K562 (cell line): ENCODE measurements at regions not wholly inside any gene's neighbourhood (a gene's known extent, or its start where the extent isn't known, plus 50 kb on each side); places are given as distances from the start of the nearest gene placed in this dataset.

Source experiments
- ATAC-seq: fragments of 200-7000 bp; cut with Tn5 transposase; 3 replicates; pipeline ENCODE4 v1.9.1; 2020; ENCODE audit warnings: moderate library complexity
- BruUV-seq: library from RNA; stranded (reverse); fragments of 400-500 nt; replicated peaks from 2 replicates; lab custom pipeline; 2021; lab: Mats Ljungman, UMichigan
- CTCF ChIA-PET: fragments of 300-600 bp; formaldehyde crosslinking; extraction: SDS; loops from one replicate; lab custom pipeline; 2021; ENCODE audit warnings: low intra/inter-chr PET ratio; lab: Yijun Ruan, JAX
- POLR2A ChIA-PET: fragments of 300-600, 350-650 bp; sonication (Branson Sonifier 250); formaldehyde crosslinking; extraction: SDS; loops from one replicate; lab custom pipeline; 2021; ENCODE audit warnings: antibody characterized with exemption, inconsistent platforms; lab: Yijun Ruan, JAX
- DNase-seq, 4 experiments: peaks; one replicate each; pipeline versions ENCODE4 v3.0.0 to v3.0.0-alpha.2; 2011 to 2018; ENCODE audit warnings: low spot score in 3 of 4, mixed read lengths in 3 of 4; ENCODE audit errors: extremely low read depth in 1 of 4
- FAIRE-seq: peaks from 2 replicates; lab custom pipeline; 2011; peaks lifted over from hg19 to GRCh38; lab: Jason Lieb, UNC
- H2AFZ ChIP-seq: 2 replicates; pipeline ENCODE4 v1.6.0; 2011; ENCODE audit warnings: low read depth, low read length, control low read depth, inconsistent platforms
- H3K27ac ChIP-seq: fragments of 200-600 bp; 3 replicates; pipeline ENCODE4 v1.8.0; 2011; ENCODE audit warnings: low read depth, mild to moderate bottlenecking, control low read depth, inconsistent platforms, low read length, moderate library complexity, mixed read lengths; ENCODE audit errors: extremely low read depth
- H3K27me3 ChIP-seq, 2 experiments: fragments of 300-600 bp in 1 of 2; 2 replicates in 1 of 2; 3 replicates in 1 of 2; pipeline versions ENCODE4 v1.6.0 to v1.8.0; 2011; ENCODE audit warnings: inconsistent platforms in 2 of 2, low read length in 2 of 2, mild to moderate bottlenecking in 1 of 2, mixed read lengths in 1 of 2, moderate library complexity in 1 of 2; ENCODE audit not compliant: control insufficient read depth in 2 of 2, insufficient read depth in 2 of 2
- H3K36me3 ChIP-seq: fragments of 300-600 bp; 3 replicates; pipeline ENCODE4 v1.8.0; 2011; ENCODE audit warnings: mild to moderate bottlenecking, low read length, inconsistent platforms; ENCODE audit not compliant: control insufficient read depth, insufficient read depth
- H3K4me1 ChIP-seq, 2 experiments: fragments of 200-600 bp in 1 of 2; replicated peaks in 1 of 2; 2 replicates in 1 of 2; 3 replicates in 1 of 2; pipeline versions ENCODE4 v1.5.1 to v1.8.0; 2011; ENCODE audit warnings: inconsistent platforms in 2 of 2, low read length in 2 of 2, mild to moderate bottlenecking in 1 of 2, mixed read lengths in 1 of 2, moderate library complexity in 1 of 2; ENCODE audit not compliant: control insufficient read depth in 2 of 2, insufficient read depth in 2 of 2
- H3K4me2 ChIP-seq: 2 replicates; pipeline ENCODE4 v1.6.1; 2011; ENCODE audit warnings: low read length, control low read depth, inconsistent platforms, mixed read lengths; ENCODE audit not compliant: insufficient read depth
- H3K4me3 ChIP-seq: fragments of 200-600 bp; sonication (generic), shearing (Covaris generic); 2 replicates; pipeline ENCODE4 v1.5.1; 2016; ENCODE audit warnings: control low read depth, inconsistent platforms
- H3K79me2 ChIP-seq: fragments of 200-600 bp; 3 replicates; pipeline ENCODE4 v1.8.0; 2011; ENCODE audit warnings: low read length, inconsistent platforms; ENCODE audit not compliant: control insufficient read depth, insufficient read depth
- H3K9ac ChIP-seq, 2 experiments: 2 replicates each; pipeline versions ENCODE4 v1.6.0 to v1.6.1; 2011; ENCODE audit warnings: low read depth in 2 of 2, low read length in 2 of 2, control low read depth in 1 of 2, inconsistent platforms in 1 of 2, mild to moderate bottlenecking in 1 of 2, mixed read lengths in 1 of 2; ENCODE audit not compliant: insufficient read depth in 1 of 2
- H3K9me1 ChIP-seq: one replicate; pipeline ENCODE4 v1.6.0; 2011; ENCODE audit warnings: inconsistent platforms, mild to moderate bottlenecking, low read length, moderate library complexity; ENCODE audit not compliant: control insufficient read depth, insufficient read depth
- H3K9me3 ChIP-seq: replicated peaks from 2 replicates; pipeline ENCODE4 v1.5.1; 2011; ENCODE audit warnings: low read depth, low read length, inconsistent platforms; ENCODE audit not compliant: control insufficient read depth, insufficient read depth
- H4K20me1 ChIP-seq: replicated peaks from 2 replicates; pipeline ENCODE4 v1.6.1; 2011; ENCODE audit warnings: low read length, inconsistent platforms, mixed read lengths; ENCODE audit not compliant: control insufficient read depth, insufficient read depth
- POLR2H ChIP-seq: IDR thresholded peaks from 2 replicates; pipeline ENCODE4 v1.6.1; 2016; ENCODE audit warnings: missing genetic modification characterization, low read depth, mild to moderate bottlenecking, control low read depth, missing compliant biosample characterization, moderate library complexity
- RBM34 ChIP-seq: fragments of 200-400 bp; formaldehyde crosslinking; IDR thresholded peaks from 2 replicates; pipeline ENCODE4 v1.6.1; 2018; ENCODE audit warnings: low read length, borderline replicate concordance; ENCODE audit not compliant: insufficient read depth
- XRCC3 ChIP-seq: fragments of 450-650 bp; IDR thresholded peaks from 2 replicates; pipeline ENCODE4 v1.6.1; 2017; ENCODE audit warnings: mild to moderate bottlenecking, moderate library complexity
- ZNF232 ChIP-seq: sonication (generic); formaldehyde crosslinking; IDR thresholded peaks from 2 replicates; pipeline ENCODE4 v1.8.0; 2022; ENCODE audit warnings: mild to moderate bottlenecking, missing genetic modification reagents
- ZNF263 ChIP-seq: sonication (generic); formaldehyde crosslinking; IDR thresholded peaks from 2 replicates; pipeline ENCODE4 v1.8.0; 2022; ENCODE audit warnings: mild to moderate bottlenecking, missing genetic modification reagents, borderline replicate concordance
- ZNF511 ChIP-seq: sonication (generic); formaldehyde crosslinking; IDR thresholded peaks from 2 replicates; pipeline ENCODE4 v1.8.0; 2022; ENCODE audit warnings: mild to moderate bottlenecking, missing genetic modification reagents
- WGBS: fragments of 100-300 bp; shearing (Covaris generic); methylation state at CpG from one replicate; pipeline ENCODE4 v1.1.6; 2016; ENCODE audit warnings: low coverage, mixed read lengths; ENCODE audit not compliant: insufficient coverage; ENCODE audit errors: missing lambda C conversion rate; 5-methylcytosine and 5-hydroxymethylcytosine counted together
- in situ Hi-C: fragments of 300-500 bp; cut with MboI; formaldehyde crosslinking; loops from 4 replicates; pipeline ENCODE4 v1.15.0; 2018; ENCODE audit warnings: inconsistent platforms, mixed read lengths
- intact Hi-C: fragments of 100-400 bp; cut with micrococcal nuclease; formaldehyde crosslinking; loops from 2 replicates; pipeline ENCODE4 v1.14.2; 2022
- TF ChIP-seq, protein P1 (sequence below): fragments of 250-450 bp; sonication (Bioruptor Pico); IDR thresholded peaks from 2 replicates; pipeline ENCODE4 v1.5.0; 2020; ENCODE audit warnings: mild to moderate bottlenecking

DNA sequence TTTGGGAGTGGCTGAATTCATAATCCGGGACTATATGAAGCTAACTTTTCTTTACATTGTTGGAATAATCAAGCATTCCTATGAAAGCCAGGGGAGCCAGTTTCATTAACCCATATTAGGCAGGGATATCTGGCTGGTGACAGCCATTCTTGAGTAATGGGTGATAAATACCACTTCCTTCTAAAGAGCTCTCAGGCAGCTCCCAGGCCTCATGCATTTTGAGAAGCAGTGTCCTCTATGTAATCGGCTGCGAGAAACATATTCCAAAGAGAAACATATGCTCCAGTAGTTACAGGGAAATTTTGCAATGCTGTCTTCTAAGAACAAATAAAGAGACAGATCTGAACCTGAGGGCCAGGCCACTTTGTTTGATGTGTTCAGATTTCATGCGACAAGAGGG, 83.1 kb downstream of the MSX2 start:
- Histone ChIP-seq H3K4me3 (no peak overlapping the region), H3K4me2 (no peak overlapping the region), H3K4me1 (no peaks in the 10 kb centered on the region), H3K27ac (no peak overlapping the region), H3K36me3 (no peaks in the 10 kb centered on the region), H2AFZ (no peak overlapping the region), H3K9me1 (no peaks in the 10 kb centered on the region), H3K27me3 (no peaks in the 10 kb centered on the region), H4K20me1 (no peaks in the 10 kb centered on the region), H3K9ac (no peak overlapping the region), H3K79me2 (no peaks in the 10 kb centered on the region), H3K9me3 (no peaks in the 10 kb centered on the region)
- ATAC-seq (no peak), DNase-seq (no peak), FAIRE-seq (no peak)
- WGBS, result 0% methylated on average over 4 of the region's 4 CpGs
- BruUV-seq, result no TSS peak
- CTCF ChIA-PET, result interaction anchor here (0.7 kb wide), 1 partner anchor 41 kb away, joined by 3 read pairs; no protein-coding TSS in a partner anchor
- in situ Hi-C loops (no loop called here), intact Hi-C loops (no loop called here)
- POLR2A ChIA-PET, result interaction anchor here (0.6 to 0.7 kb wide), 2 partner anchors 16 to 473 kb away, joined by 3 read pairs; no protein-coding TSS in a partner anchor
- no peak for TF ChIP-seq POLR2H (tag)
- no peak for TF ChIP-seq ZNF232 (CRISPR knock-in tag)
- no peak for TF ChIP-seq RBM34
- TF ChIP-seq XRCC3, result no peak
- TF ChIP-seq, protein P1, sequence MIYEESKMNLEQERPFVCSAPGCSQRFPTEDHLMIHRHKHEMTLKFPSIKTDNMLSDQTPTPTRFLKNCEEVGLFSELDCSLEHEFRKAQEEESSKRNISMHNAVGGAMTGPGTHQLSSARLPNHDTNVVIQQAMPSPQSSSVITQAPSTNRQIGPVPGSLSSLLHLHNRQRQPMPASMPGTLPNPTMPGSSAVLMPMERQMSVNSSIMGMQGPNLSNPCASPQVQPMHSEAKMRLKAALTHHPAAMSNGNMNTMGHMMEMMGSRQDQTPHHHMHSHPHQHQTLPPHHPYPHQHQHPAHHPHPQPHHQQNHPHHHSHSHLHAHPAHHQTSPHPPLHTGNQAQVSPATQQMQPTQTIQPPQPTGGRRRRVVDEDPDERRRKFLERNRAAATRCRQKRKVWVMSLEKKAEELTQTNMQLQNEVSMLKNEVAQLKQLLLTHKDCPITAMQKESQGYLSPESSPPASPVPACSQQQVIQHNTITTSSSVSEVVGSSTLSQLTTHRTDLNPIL (CRISPR knock-in tag), result no peak
- TF ChIP-seq ZNF511 (CRISPR knock-in tag), result no peak
- no peak for TF ChIP-seq ZNF263 (CRISPR knock-in tag)
